Right renal cortex interstitium (tissue), 3 donors: ENCODE measurements at regions not wholly inside any gene's neighbourhood (a gene's known extent, or its start where the extent isn't known, plus 50 kb on each side); places are given as distances from the start of the nearest gene placed in this dataset.
"Not testable (repeated sequence)": the region's sequence is repeated elsewhere in the genome, so short reads cannot be mapped to it uniquely, and the experiment has no call there.

ENCODE experiments used
- DNase-seq, 3 donors: peaks; one replicate each; pipeline ENCODE4 v3.0.0-alpha.2; 2013; ENCODE audit warnings: low read depth in 3 of 3, low spot score in 2 of 3

DNA sequence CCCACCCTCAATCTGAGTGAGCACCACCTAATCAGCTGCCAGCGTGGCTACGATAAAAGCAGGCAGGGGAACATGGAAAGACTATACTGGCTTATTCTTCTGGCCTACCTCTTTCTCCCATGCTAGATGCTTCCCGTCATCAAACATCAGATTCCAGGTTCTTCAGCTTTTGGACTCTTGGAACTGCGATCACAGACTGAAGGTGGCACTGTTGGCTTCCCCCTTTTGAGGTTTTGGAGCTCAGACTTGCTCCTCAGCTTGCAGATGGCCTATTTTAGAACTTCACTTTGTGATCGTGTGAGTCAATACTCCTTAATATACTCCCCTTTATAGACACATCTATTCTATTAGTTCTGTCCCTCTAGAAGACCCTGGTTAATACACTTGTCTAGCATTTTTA is 543.7 kb upstream of the RAG2 start:
- no peak for DNase-seq

DNA sequence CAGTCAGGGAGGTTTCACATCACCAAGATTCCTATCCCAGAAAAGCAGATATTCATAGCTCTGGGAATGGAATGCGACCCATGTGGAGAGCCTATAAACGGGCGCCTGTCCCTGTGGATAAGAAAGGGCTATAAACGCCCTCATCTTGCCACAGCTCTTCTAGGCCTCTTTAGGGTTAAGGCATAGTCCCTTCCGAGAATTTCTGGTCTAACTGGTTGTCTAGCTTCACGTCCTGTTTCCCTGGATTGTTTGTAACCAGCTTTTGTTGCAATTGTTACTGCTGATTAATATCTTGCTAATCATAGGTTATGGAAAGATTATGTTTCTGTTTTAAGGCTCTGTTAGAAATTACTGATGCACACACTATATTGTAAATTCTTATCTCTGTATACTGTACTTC is 537.6 kb upstream of the RAG2 start:
- not testable (repeated sequence) for DNase-seq

DNA sequence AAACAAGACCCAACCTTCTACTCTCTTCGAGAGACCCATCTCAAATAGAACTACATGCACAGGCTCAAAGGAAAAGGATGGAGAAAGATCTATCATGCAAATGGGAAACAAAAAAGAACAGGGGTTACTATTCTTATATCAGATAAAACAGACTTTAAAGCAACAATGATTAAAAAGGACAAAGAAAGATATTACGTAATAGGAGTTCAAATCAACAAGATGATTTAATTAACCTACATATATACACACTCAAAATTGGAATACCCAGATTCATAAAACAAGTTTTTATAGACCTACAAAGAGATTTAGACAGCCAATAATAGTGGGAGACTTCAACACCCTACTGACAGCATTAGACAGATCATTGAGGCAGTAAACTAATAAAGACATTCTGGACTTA is 536.6 kb upstream of the RAG2 start:
- no peak for DNase-seq

DNA sequence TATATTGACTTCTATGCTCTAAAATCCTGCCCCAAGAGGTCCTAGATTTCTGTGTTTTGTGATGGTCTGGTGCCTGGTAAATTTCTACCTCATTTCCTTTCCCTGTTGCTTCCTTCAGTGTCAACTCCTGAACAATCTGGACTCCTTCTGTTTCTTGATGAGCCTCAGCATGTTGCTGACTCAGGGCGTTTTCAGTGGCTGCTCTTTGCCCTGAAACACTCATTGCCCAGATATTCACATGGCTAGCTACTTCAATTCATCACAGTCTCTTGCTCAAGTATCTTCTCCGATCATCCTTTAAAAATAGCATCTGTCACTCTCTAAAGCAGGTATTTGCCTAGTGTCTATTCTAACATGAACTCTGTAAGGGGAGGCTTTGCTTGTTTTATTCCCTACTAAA is 526.3 kb upstream of the RAG2 start:
- DNase-seq, result no peak

DNA sequence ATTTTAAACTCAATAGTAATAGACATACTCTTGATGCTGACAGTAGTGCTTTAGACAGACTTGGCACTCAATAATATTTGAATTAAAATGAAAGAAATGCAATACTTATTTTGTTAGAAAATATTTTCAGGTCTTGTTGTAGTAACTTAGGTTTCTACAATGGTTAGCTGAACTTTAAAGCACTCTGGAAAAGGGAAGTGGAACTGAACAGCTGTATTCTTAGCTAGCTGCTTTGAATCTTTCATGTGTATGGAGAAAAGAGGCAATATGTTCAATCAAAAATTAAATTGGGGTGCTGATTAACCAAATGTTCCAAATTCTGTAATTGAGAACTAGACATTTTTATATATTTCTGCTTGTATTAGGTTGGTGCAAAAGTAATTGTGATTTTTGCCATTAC is 517.9 kb upstream of the RAG2 start:
- no peak for DNase-seq

DNA sequence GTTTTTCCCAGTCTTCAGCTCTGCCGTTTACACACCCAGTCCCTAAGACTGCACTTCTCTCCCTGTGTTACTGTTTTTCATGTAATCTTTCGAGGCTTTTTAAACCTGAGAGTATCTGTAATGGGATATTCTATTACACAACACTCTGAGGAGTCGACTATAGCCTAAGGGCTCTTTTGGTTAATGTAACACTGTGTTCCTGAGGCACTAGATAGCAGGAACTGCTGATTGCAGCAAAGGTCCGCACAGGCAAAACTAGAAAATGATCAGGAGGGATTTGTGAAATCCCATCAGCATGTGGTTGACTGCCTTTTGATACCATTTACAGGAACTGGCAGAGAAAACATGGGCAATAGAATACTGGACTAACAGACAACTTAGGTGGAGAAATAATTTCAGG is 512.3 kb upstream of the RAG2 start:
- no peak for DNase-seq

DNA sequence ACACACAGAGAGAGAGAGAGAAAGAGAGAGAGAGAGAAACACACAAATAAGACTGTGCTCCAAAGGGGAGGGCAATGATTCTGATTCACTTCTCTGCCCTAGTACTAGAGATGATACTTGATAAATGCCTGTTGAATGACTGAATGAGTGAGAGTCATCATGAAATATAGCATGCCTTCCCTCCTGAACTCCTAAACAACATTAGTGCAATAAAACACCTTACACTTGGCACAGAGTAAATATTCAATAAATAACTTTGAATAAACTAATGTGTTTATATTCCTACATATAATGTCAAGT is 511.2 kb upstream of the RAG2 start:
- DNase-seq, result no peak

DNA sequence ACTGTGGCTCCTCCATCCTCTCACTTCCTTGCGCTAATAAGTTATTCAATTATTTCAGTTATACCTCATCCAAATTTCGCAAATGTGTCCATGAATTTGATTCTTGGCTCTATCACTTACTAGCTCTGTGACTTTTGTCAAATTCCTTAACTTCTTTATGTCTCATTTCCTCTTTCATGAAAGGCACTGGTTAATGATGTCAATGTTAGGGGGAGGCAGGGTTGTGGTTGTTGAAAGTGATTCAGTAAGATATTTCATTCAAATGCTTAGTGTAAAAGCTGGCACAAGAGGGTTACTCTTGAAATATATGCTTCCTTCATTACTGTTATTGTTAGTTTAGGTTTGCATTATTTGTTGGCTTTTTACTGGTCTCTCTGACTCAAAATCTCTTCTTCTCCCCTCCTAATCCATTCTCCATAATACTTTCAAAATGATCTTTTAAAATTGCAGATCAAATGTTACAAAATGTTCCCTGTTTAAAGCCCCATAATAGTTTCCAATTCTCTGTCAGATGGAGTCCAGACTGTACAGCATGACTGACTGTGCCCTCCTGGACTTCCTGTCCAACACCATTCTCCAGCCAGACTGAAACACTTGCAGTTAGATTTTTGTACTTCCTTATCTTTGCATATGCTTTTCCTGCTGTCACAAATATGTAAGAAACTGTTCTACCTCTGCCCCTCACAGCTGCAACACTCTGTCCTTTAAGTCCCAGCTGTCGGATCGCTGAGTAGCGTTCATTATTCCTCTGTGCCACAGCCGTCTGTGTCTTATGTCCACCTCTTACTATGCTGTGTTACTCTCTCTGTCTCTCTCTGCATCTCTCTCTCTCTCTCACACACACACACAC is 510.6 kb upstream of the RAG2 start:
- no peak for DNase-seq

DNA sequence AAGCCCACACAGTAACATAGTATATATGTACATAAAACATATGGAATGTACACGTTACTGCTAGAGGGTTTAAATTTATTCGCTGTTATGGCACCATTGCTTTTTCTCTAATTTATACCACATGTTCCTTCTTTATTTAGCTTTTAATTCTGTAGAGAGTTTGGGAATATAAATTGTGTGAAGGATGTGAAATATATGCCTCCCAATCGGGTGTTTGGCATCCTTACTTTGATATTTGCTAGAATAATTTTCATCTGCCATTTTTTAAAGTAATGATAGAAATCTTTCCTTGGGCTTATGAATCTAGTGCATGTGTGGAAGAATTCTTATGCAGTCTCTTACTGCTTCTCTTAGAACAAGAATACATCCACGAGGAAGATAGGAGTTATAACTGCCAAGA is 509.8 kb upstream of the RAG2 start:
- DNase-seq, result no peak

DNA sequence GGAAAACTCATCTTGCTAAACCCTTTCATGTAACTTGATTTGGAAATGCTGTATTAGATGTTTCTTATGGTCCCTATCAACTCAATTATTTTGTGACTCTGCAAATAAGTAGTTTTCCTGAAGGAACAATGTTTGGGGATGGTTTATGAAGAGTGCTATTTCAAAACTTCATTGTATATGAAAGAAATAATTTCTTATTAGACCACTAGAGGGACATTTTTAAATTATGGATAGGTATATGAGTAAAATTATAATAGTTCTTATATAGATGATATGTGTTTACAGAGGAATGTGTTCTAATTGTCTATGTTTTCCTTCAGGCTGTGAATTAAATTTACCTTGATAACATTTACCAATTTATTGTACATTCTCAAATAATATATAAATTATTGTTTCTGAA is 509.4 kb upstream of the RAG2 start:
- no peak for DNase-seq

DNA sequence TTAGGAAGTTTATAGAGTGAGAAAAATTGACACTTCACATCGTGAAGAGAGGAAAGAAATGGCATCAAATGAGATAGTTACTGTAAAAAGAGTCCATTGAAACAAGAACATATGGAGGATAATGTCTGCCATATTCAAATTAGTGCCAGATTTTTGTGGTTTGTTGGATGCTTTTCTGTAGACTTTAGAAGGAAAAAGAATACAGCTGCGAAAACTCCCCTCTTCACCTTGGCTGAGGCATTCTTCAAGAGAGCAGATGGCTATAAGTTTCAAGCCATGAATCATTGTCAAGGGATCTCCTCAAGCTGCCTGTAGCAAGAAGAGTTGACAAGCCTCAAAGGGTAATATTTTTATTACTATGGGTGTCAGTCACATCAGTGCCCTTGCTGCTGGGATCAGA is 507.4 kb upstream of the RAG2 start:
- DNase-seq, result no peak

DNA sequence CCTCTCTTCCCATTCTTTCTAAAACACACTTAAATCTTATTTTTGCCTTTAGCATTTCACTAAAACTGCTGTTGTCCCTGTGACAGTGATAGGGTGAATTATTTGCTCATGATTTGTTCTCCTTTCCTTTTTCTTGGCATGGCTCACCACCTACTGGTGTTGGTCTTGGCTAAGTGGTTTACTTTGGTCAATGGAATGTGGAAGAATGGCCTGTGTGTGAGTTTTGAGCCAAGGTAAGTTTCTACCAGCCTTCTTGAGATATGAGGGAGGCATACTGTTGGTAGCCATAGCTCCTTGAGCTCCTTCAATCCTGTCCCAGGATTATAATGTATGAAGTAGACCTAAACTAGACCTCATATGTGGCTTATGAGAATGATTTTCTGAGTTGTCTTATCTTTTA is 506.3 kb upstream of the RAG2 start:
- no peak for DNase-seq

DNA sequence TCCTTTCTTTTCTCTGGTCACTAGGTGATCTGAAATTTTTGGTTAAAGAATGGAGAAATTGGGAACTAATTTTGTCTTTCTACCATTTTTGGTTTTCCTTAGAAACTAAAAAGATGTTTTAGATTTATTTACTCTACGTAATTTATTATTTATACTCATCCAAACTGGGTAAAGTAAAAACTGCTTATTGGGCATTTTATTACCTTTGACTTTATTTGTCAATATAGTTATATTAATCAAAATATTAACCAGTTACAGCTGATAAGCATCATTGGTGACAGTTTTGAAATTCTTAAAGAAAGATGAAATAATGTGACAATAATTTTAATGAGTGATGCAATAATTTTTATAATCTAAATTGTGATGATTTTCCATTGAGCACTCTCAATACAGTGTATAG is 502.0 kb upstream of the RAG2 start:
- no peak for DNase-seq

DNA sequence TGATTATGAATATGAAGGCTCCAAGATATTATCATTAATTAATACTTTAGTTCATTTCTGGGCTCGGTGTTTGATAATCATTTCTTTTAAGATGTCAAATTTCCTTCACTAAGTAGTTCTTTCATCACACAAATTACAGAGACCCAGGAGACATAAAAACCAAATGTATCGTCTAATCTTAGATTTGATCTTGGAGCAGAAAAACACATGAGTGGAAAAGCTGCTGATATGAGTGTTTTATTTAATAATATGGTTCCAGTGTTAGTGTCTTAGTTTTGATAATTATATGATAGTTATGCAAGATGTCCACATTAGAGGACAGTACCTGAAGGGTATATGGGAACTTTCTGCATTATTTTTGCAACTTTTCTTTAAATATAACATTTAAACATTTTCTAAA is 494.5 kb upstream of the RAG2 start:
- no peak for DNase-seq

DNA sequence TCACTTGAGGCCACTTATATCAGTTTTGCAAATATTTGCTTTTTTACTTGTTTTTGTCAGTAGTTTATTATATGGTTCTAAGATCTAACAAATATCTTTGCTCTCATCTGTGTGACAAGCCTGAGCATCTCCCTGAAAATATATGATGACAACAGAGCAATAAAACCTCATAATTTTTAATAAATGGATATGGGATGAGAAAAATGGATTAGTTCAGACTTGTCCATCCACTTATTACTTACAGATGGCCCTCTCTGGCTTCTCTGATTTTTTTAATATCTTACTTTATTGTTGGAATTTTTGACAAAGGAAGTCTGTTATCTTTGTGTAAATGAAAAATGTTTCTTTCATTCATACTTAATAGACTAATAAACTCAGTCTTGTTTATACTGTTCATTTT is 491.4 kb upstream of the RAG2 start:
- DNase-seq, result no peak

DNA sequence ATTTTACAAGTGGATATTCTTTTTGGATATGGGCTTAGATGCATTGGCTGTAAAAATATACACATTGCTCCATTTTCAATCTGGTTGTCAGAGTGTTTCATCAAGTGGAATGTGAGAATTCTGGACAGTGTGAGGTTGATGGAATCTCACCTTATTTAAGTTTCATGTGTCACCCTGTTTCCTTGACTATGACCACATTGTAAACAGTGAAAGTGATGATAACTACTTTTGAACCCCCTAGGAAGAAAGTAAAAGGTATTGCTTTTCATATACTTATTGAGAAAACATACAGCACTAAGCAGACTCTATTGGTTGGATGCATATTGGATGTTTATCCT is 490.5 kb upstream of the RAG2 start:
- DNase-seq, result no peak

DNA sequence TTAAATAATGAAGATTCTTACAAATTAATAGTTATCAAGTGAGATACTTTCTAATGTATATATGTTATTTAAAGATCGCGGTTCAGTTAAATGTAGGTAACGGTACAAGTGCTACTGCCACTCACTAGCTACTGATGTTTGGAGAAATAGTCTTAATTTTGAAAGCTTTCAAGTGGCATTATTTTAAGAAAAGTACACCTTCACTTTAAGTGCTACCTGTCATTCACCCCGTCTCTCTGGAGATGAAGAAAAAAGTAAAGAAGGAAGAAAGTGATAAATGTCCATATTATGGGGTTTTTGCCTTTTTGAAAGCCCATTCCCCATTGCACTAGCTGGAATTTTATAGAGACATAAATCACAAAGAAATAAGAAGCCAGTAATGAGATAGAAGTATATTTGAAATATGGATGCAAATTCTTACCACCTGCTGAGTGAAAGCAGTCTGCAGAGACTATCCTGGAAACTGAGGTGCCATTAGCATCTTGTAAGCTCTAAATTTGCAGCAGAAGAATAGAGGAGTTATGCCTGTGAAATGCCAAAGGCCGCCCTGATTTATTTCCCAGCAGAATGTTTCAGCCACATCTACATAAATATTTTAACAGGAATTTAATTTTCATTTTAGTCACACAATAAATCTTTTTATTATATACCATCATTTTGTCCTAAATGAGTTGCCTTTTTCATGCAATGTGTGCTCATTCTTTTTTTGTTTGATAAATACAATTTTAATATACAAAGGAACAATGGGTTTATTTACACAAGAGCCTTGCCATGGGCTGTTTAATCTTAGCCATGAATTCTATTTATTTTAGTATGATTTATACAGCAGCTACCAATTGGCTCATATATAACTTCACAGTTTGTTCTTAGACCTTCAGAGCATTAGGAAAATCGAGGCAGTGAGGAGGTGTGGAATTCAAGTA is 489.9 kb upstream of the RAG2 start:
- DNase-seq, result no peak

DNA sequence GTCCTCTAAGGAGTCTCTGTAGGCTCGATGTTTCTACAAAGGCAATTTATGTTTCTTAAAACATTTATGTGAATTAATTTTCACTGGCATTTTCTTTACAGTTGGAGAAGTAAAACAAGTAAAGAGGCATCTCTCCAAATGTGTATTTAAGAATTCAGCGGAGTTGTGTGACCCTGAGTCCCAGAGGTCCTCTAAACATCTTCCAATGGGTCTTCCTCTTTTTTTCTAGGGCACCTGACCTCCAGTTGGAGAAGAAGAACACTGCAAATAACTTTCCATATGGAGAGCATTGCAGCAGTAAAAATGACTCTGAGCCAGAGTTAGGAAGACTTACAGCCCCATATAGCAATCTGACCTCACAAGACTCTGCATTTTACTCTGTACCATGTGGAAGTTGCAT is 480.5 kb upstream of the RAG2 start:
- DNase-seq, result peak; percentile 25 to 33 (median 32)

DNA sequence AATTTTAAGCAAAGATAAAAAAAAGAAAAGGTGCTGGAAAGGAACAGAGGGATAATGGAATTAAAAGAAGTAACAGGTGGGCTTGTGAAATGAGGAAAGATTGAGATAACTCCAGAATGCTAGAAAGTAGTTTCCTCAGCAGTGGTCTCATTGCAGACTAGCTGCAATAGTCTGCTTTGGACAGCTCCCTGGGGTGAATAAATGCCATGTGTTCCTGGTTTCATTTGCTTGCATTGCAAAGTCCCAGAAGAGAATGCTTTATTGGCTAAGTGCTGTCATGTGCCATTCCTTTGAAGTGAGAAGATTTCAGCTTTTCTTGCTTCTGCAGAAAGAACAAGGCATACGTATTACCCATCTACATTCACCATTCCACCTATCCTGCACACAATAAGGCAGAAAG is 478.8 kb upstream of the RAG2 start:
- no peak for DNase-seq

DNA sequence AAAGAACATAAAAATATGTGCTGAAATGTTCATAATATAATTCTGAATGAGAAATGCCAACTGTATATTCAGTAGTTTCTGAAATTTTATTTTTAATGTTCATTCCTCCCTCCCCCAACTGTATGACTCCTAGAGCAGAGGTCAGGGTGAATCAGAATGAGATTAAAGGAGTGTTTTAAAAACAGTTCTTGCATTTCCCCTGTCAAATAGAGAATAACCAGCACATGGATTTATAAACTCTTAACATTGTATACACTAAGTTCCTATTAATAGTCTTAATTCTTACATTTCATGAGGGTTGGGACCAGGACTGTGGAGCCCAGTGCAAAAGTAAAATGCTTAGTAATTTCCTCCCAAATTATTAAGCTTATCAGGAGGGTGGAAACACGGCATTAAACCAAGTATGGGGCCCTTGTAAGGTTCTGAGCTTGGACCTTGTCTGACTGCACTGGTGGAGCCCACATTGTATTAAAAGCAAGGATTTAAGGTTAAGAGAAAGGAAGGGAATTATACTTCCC is 474.6 kb upstream of the RAG2 start:
- no peak for DNase-seq

DNA sequence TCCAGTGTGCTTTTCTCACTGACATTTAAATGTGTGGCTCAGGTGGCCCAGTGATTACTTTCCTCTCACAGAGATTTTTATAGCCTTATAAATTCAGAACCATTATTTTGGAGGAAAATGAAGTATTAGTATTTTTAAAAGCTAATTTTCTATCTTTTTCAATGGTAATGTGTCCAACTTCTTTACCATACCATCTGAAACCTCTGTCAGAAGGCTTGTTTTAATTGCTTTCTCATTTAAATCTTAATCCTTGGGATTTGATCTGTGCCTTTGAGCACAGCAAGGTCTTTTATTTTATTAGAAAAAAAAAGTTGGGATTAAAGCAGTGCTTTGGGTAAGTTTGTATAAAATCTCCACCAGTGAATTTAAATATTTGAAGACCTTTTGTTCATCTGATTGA is 452.3 kb upstream of the RAG2 start:
- no peak for DNase-seq

DNA sequence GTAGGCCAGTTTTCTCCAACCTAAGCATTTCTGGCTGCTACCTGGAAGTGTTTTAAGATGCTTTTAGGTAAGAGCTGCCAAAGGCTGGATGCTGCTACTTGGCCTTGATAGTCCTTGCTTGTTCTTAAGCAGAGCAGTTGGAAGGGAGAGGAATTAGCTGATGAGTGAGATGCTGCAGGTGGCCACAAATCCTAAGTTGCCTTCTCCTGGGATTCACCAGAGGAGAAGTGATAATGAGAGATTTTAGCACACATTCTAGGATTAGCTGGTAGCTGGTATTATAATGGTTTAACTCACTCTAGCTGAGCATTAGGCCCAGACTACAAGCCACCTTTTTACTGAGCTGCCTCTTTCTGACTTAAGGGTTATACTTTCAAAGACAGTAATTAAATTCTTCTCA is 442.9 kb upstream of the RAG2 start:
- DNase-seq, result no peak
